Neural progenitor cell (in vitro differentiated cells): ENCODE measurements at regions not wholly inside any gene's neighbourhood (a gene's known extent, or its start where the extent isn't known, plus 50 kb on each side); places are given as distances from the start of the nearest gene placed in this dataset.

Experiments used
- CTCF ChIP-seq: fragments of 200-600 bp; sonication (generic); IDR thresholded peaks from 2 replicates; pipeline ENCODE4 v1.5.1; 2017; ENCODE audit warnings: antibody characterized with exemption, mild to moderate bottlenecking
- EZH2 ChIP-seq: fragments of 200-600 bp; sonication (generic); IDR thresholded peaks from 2 replicates; pipeline ENCODE4 v1.6.1; 2017; ENCODE audit warnings: antibody characterized with exemption, mild to moderate bottlenecking, moderate library complexity
- EZH2phosphoT487 ChIP-seq: fragments of 200-600 bp; sonication (generic); IDR thresholded peaks from 2 replicates; pipeline ENCODE4 v1.6.1; 2017; ENCODE audit warnings: antibody characterized with exemption

- TF ChIP-seq CTCF (no peak), EZH2 (no peak), EZH2phosphoT487 (no peak)
Observed at GRCh38 chr19:31819837-31820236, 470.6 kb upstream of the TSHZ3 start.
